GM19397 (cell line): ENCODE measurements at regions not wholly inside any gene's neighbourhood (a gene's known extent, or its start where the extent isn't known, plus 50 kb on each side); places are given as distances from the start of the nearest gene placed in this dataset.
"Not testable (repeated sequence)": the region's sequence is repeated elsewhere in the genome, so short reads cannot be mapped to it uniquely, and the experiment has no call there.

Experiments
- ATAC-seq: cut with Tn5 transposase; IDR thresholded peaks from one replicate; pipeline ENCODE4 v1.9.1; 2021; ENCODE audit warnings: mild to moderate bottlenecking, moderate library complexity; ENCODE audit not compliant: unreplicated experiment

GRCh38 chr6:148021165-148021564 is 321.5 kb upstream of the SASH1 start:
- ATAC-seq = no peak

GRCh38 chr6:148021699-148022098 is 320.9 kb upstream of the SASH1 start:
- no peak for ATAC-seq

GRCh38 chr6:148022279-148022678 is 320.4 kb upstream of the SASH1 start:
- ATAC-seq = not testable (repeated sequence)

GRCh38 chr6:148027201-148027600 is 315.4 kb upstream of the SASH1 start:
- no peak for ATAC-seq

- ATAC-seq = no peak
Measured at GRCh38 chr6:148035806-148036390, 306.7 kb upstream of the SASH1 start.

GRCh38 chr6:148037496-148037895 is 305.1 kb upstream of the SASH1 start:
- no peak for ATAC-seq

- no peak for ATAC-seq
Measured at GRCh38 chr6:148041546-148041945, 301.1 kb upstream of the SASH1 start.

- no peak for ATAC-seq
Measured at GRCh38 chr6:148042536-148042935, 300.1 kb upstream of the SASH1 start.

GRCh38 chr6:148044261-148044751 is 298.3 kb upstream of the SASH1 start:
- no peak for ATAC-seq

GRCh38 chr6:148044921-148045320 is 297.7 kb upstream of the SASH1 start:
- ATAC-seq = no peak

- ATAC-seq = no peak
Measured at GRCh38 chr6:148053209-148053608, 289.4 kb upstream of the SASH1 start.

GRCh38 chr6:148053796-148054195 is 288.8 kb upstream of the SASH1 start:
- no peak for ATAC-seq

- ATAC-seq = no peak
Measured at GRCh38 chr6:148054219-148054618, 288.4 kb upstream of the SASH1 start.

- ATAC-seq = no peak
Measured at GRCh38 chr6:148055419-148055818, 287.2 kb upstream of the SASH1 start.

- no peak for ATAC-seq
Measured at GRCh38 chr6:148059869-148060268, 282.8 kb upstream of the SASH1 start.

- ATAC-seq = no peak
Measured at GRCh38 chr6:148064406-148065134, 278.1 kb upstream of the SASH1 start.

GRCh38 chr6:148068437-148069061 is 274.1 kb upstream of the SASH1 start:
- ATAC-seq = no peak

GRCh38 chr6:148069256-148069655 is 273.4 kb upstream of the SASH1 start:
- ATAC-seq = no peak

GRCh38 chr6:148074291-148074690 is 268.3 kb upstream of the SASH1 start:
- no peak for ATAC-seq

- peak; percentile 63 for ATAC-seq
Measured at GRCh38 chr6:148074738-148075137, 267.9 kb upstream of the SASH1 start.

- no peak for ATAC-seq
Measured at GRCh38 chr6:148075352-148075751, 267.3 kb upstream of the SASH1 start.

GRCh38 chr6:148076051-148076450 is 266.6 kb upstream of the SASH1 start:
- ATAC-seq = no peak
